Kidney (tissue), 13 donors: ENCODE measurements at regions not wholly inside any gene's neighbourhood (a gene's known extent, or its start where the extent isn't known, plus 50 kb on each side); places are given as distances from the start of the nearest gene placed in this dataset.

Experiments used
- DNase-seq, 5 donors: peaks; one replicate each; pipeline ENCODE4 v3.0.0-alpha.2; 2013 to 2020
- FAIRE-seq: peaks from 2 replicates; lab custom pipeline; 2012; peaks lifted over from hg19 to GRCh38; lab: Jason Lieb, UNC
- H3K27ac ChIP-seq, 2 donors: one replicate each; pipeline ENCODE4 v1.7.0; 2013; ENCODE audit warnings: low read depth in 2 of 2, low read length in 2 of 2, inconsistent platforms in 1 of 2
- H3K27me3 ChIP-seq: one replicate; pipeline ENCODE4 v1.7.1; 2013; ENCODE audit warnings: low read length, inconsistent platforms; ENCODE audit not compliant: control insufficient read depth, insufficient read depth
- H3K36me3 ChIP-seq, 3 donors: one replicate each; pipeline versions ENCODE4 v1.7.0 to v1.7.1; 2013; ENCODE audit warnings: low read length in 3 of 3, control low read depth in 1 of 3, inconsistent platforms in 1 of 3; ENCODE audit not compliant: insufficient read depth in 3 of 3, control insufficient read depth in 2 of 3
- H3K4me1 ChIP-seq, 3 donors: one replicate each; pipeline versions ENCODE4 v1.7.0 to v1.7.1; 2013; ENCODE audit warnings: low read length in 3 of 3, inconsistent platforms in 1 of 3, low read depth in 1 of 3; ENCODE audit not compliant: control insufficient read depth in 2 of 3, insufficient read depth in 2 of 3
- H3K4me3 ChIP-seq, 3 donors: one replicate each; pipeline versions ENCODE4 v1.7.0 to v1.8.1; 2013; ENCODE audit warnings: low read length in 3 of 3, control low read depth in 1 of 3, inconsistent platforms in 1 of 3
- H3K9ac ChIP-seq, 3 donors: one replicate each; pipeline versions ENCODE4 v1.7.0 to v1.7.1; 2013; ENCODE audit warnings: low read length in 3 of 3, control low read depth in 1 of 3, inconsistent platforms in 1 of 3
- H3K9me3 ChIP-seq, 3 donors: one replicate each; pipeline versions ENCODE4 v1.7.0 to v1.7.1; 2013; ENCODE audit warnings: low read length in 3 of 3, control low read depth in 1 of 3, inconsistent platforms in 1 of 3; ENCODE audit not compliant: control insufficient read depth in 2 of 3, insufficient read depth in 1 of 3
- CTCF ChIP-seq: IDR thresholded peaks from 3 replicates; pipeline ENCODE4 v1.5.1; 2012; ENCODE audit warnings: mild to moderate bottlenecking, moderate library complexity, borderline replicate concordance; ENCODE audit not compliant: insufficient read depth; ENCODE audit errors: extremely low read depth
- intact Hi-C: fragments of 100-400 bp; cut with DNase I; formaldehyde crosslinking; loops from one replicate; pipeline ENCODE4 v1.11.1; 2022
- donor health status: control.
- donor health status: control.
- donor health status: control.
- donor health status: control.
- donor health status: control.
- donor health status: DM: yes; HTN: yes; CAD: no.
- donor health status: Normal renal cell carcinoma (clear cell type).

GRCh38 chr3:180177255-180177654, 140.5 kb upstream of the PEX5L start:
- Histone ChIP-seq H3K27me3 (no peaks in the 10 kb centered on the region), H3K4me1 (no peaks in the 10 kb centered on the region), H3K27ac (no peak overlapping the region), H3K36me3 (no peaks in the 10 kb centered on the region), H3K4me3 (no peak overlapping the region), H3K9me3 (no peaks in the 10 kb centered on the region), H3K9ac (no peak overlapping the region)
- FAIRE-seq (no peak), DNase-seq (no peak)
- TF ChIP-seq CTCF = no peak
- intact Hi-C loops = no loop called here

DNA sequence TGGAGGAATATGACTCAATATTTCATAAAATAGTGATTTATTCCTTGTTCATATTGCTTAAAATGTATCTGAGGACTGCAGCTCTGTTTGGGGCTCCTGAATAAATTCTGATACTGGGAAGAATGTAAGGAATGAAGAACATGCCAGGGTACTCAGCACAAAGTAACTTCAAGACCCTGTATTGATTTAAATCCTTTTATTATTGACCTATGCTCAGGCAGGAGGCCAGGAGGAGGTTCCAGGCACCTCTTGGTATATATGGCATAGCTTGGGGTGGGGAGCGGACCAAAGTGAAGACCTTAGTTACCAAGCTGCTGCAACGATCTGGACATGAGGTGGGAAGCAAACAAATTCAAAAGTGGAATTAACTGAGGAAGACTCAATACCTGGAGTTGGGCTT, 142.8 kb upstream of the PEX5L start:
- Histone ChIP-seq H3K4me3 (no peak overlapping the region), H3K9ac (no peak overlapping the region), H3K9me3 (no peaks in the 10 kb centered on the region), H3K27me3 (no peaks in the 10 kb centered on the region), H3K4me1 (no peaks in the 10 kb centered on the region), H3K27ac (no peak overlapping the region), H3K36me3 (no peaks in the 10 kb centered on the region)
- intact Hi-C loops = no loop called here
- FAIRE-seq (no peak), DNase-seq (no peak)
- TF ChIP-seq CTCF = no peak

DNA sequence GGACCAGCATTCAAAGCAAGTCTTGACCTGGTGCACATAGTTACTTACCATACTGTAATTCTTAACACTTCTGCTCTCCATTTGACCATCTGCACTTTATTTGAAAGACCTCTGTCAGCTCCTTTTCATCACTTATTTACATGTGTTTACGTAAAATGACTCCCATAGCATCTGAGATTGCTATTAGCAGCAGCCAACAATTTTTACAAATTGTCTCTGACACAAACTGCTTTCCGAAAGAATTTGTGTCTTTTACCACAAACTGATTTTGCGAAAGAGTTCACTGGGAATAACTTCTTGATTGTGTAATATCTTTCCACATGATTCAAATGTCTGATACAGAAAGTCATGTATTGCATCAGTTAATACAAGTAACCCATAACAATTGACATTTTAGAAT, 144.1 kb upstream of the PEX5L start:
- no peak for DNase-seq
- intact Hi-C loops = no loop called here
- FAIRE-seq = no peak
- Histone ChIP-seq H3K4me1 (no peaks in the 10 kb centered on the region), H3K27me3 (no peaks in the 10 kb centered on the region), H3K36me3 (no peaks in the 10 kb centered on the region), H3K9me3 (no peaks in the 10 kb centered on the region), H3K27ac (no peak overlapping the region), H3K4me3 (no peak overlapping the region), H3K9ac (no peak overlapping the region)
- no peak for TF ChIP-seq CTCF

DNA sequence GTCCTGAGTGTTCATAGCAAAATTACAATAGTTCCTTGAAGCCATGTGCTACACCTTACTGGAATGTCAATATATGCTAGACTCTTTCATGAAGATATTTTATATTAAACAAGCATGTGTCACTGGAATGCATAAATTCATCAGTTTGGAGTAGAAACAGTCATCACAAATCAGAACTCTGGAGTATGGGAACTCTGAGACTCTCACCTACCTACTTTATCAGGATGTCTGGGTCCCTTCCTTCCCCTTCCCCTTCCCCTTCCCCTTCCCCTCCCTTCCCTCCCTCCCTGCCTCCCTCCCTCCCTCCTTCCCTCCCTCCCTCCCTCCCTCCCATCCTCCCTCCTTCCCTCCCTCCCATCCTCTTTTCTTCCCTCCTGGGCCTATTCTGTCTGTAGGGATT, 144.7 kb upstream of the PEX5L start:
- no peaks in the 10 kb centered on the region for H3K9me3 ChIP-seq
- H3K27ac ChIP-seq = no peak overlapping the region
- H3K36me3 ChIP-seq = no peaks in the 10 kb centered on the region
- FAIRE-seq = no peak
- no peak overlapping the region for H3K4me3 ChIP-seq
- no peak for TF ChIP-seq CTCF
- no peak for DNase-seq
- no peak overlapping the region for H3K9ac ChIP-seq
- intact Hi-C loops = no loop called here
- H3K4me1 ChIP-seq = no peaks in the 10 kb centered on the region
- H3K27me3 ChIP-seq = no peaks in the 10 kb centered on the region
